ENCODE measurements at regions not wholly inside any gene's neighbourhood (a gene's known extent, or its start where the extent isn't known, plus 50 kb on each side); places are given as distances from the start of the nearest gene placed in this dataset.

GRCh38 chr9:89845321-89845720 lies 240.5 kb downstream of the GADD45G start:
- H3K27ac Mint-ChIP-seq (ENCODE audit: unreplicated experiment): no peak overlapping the region
- H3K9me3 ChIP-seq: no peaks in the 10 kb centered on the region
- BruUV-seq (replicated peaks): no TSS peak
- H3K4me3 ChIP-seq (ENCODE audit: low read depth, low read length): no peak overlapping the region
- no peaks in the 10 kb centered on the region for H3K4me1 ChIP-seq
- H3K36me3 ChIP-seq (ENCODE audit: control insufficient read depth, insufficient read depth, low read length): no peaks in the 10 kb centered on the region
- CTCF ChIA-PET: no interaction called here
- no peaks in the 10 kb centered on the region for H3K36me3 Mint-ChIP-seq (ENCODE audit: insufficient read depth, unreplicated experiment)
- no peaks in the 10 kb centered on the region for H3K9me3 Mint-ChIP-seq (ENCODE audit: unreplicated experiment)
- no peak for TF ChIP-seq CTCF (IDR thresholded peaks at IDR 0.05; ENCODE audit: insufficient read depth in 1 of 2, low read depth in 1 of 2, low read length in 1 of 2, severe bottlenecking in 1 of 2, unreplicated experiment in 1 of 2)
- peaks cover 6% of the 10 kb centered on the region for H3K4me1 Mint-ChIP-seq (ENCODE audit: low read depth, unreplicated experiment)
- no peaks in the 10 kb centered on the region for H3K27me3 Mint-ChIP-seq (ENCODE audit: insufficient read depth, unreplicated experiment)
- POLR2A ChIA-PET: no interaction called here
- no peaks in the 10 kb centered on the region for H3K27me3 ChIP-seq (replicated peaks; ENCODE audit: control insufficient read depth, insufficient read depth, low read length)
- intact Hi-C loops (cut with micrococcal nuclease; ENCODE audit: unreplicated experiment): no loop called here
- no peak for DNase-seq
- no peak overlapping the region for H3K4me3 Mint-ChIP-seq (ENCODE audit: unreplicated experiment)

DNA sequence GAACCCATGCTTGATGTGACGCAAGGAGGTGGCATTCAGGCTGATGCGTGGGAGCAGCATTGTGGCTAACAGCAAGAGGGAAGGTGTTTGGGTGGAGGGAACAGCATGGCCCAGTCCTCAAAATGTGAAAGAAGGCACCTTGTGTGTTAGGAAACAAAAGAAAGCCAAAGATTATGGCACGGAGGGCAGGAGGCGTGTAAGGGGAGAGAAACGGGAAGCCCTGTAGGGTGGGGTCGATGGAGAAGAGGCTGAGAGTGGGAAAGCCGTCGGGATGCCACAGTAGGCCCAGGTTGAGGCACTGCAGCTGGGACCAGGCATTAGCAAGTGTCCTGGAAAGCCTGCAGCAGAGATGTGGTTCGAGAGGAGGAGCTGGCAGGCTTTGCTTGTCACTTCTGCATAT lies 241.1 kb downstream of the GADD45G start:
- POLR2A ChIA-PET: no interaction called here
- H3K27ac Mint-ChIP-seq (ENCODE audit: unreplicated experiment): no peak overlapping the region
- H3K27me3 ChIP-seq (replicated peaks; ENCODE audit: control insufficient read depth, insufficient read depth, low read length): no peaks in the 10 kb centered on the region
- CTCF ChIA-PET: no interaction called here
- H3K27me3 Mint-ChIP-seq (ENCODE audit: insufficient read depth, unreplicated experiment): peaks cover under 1% of the 10 kb centered on the region
- no peak for DNase-seq
- H3K9me3 Mint-ChIP-seq (ENCODE audit: unreplicated experiment): no peaks in the 10 kb centered on the region
- H3K4me1 Mint-ChIP-seq (ENCODE audit: low read depth, unreplicated experiment): peaks cover 6% of the 10 kb centered on the region
- H3K4me3 Mint-ChIP-seq (ENCODE audit: unreplicated experiment): no peak overlapping the region
- intact Hi-C loops (cut with micrococcal nuclease; ENCODE audit: unreplicated experiment): no loop called here
- TF ChIP-seq CTCF (IDR thresholded peaks at IDR 0.05; ENCODE audit: insufficient read depth in 1 of 2, low read depth in 1 of 2, low read length in 1 of 2, severe bottlenecking in 1 of 2, unreplicated experiment in 1 of 2): no peak
- no peaks in the 10 kb centered on the region for H3K4me1 ChIP-seq
- no peaks in the 10 kb centered on the region for H3K36me3 Mint-ChIP-seq (ENCODE audit: insufficient read depth, unreplicated experiment)
- no peak overlapping the region for H3K4me3 ChIP-seq (ENCODE audit: low read depth, low read length)
- BruUV-seq (replicated peaks): no TSS peak
- H3K9me3 ChIP-seq: no peaks in the 10 kb centered on the region
- no peaks in the 10 kb centered on the region for H3K36me3 ChIP-seq (ENCODE audit: control insufficient read depth, insufficient read depth, low read length)

DNA sequence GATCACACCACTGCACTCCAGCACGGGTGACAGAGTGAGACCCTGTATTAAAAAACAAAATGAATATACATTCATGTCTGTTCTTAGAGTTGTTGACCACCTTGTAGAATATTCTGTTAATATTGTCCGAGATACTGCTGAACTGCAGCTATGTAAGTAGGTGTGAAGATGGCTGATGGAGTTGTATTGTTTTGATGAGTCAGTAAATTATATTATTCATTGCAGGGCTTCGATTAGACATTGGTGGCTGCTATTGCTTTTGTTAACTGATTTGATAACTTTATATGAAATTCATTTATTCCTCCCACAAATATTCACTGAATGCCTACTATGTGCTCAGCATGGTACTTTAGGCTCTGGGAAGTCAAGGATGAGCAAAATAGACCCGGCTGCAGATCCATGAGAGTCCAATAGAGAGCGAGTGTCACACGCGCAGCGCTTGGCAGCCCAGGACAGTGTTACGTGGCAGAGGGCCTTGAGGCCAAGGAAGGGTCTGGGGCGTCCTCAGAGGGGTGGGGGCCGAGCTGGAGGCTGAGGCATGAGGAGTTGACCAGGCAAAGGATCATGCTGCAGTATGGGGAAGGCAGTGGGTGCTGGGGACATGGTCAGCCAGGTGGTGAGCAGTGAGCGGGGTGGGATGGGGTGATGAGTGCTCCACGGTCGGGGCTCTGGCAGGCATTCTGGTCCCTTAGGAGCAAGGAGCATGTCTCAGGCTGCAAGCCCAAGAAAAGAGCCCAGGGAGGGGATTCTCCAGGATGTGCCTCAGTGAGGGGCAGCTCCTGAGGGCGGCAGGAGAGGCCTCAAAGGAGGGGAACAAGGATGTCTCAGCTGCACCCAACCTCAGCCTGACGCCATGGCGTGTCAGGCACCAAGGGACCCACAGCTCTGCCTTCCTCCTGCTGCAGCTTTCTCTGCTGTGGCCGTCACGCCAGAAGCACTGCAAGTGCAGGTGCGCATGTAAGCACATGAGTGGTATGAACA lies 243.5 kb downstream of the GADD45G start:
- Mint-ChIP-seq H3K27me3 (ENCODE audit: insufficient read depth, unreplicated experiment) (peaks cover 4% of the 10 kb centered on the region), H3K36me3 (ENCODE audit: insufficient read depth, unreplicated experiment) (no peaks in the 10 kb centered on the region), H3K4me1 (ENCODE audit: low read depth, unreplicated experiment) (no peaks in the 10 kb centered on the region), H3K27ac (ENCODE audit: unreplicated experiment) (no peak overlapping the region), H3K4me3 (ENCODE audit: unreplicated experiment) (no peak overlapping the region), H3K9me3 (ENCODE audit: unreplicated experiment) (no peaks in the 10 kb centered on the region)
- no TSS peak for BruUV-seq (replicated peaks)
- H3K36me3 ChIP-seq (ENCODE audit: control insufficient read depth, insufficient read depth, low read length): no peaks in the 10 kb centered on the region
- H3K4me3 ChIP-seq (ENCODE audit: low read depth, low read length): no peak overlapping the region
- no peaks in the 10 kb centered on the region for H3K4me1 ChIP-seq
- no peak for TF ChIP-seq CTCF (IDR thresholded peaks at IDR 0.05; ENCODE audit: insufficient read depth in 1 of 2, low read depth in 1 of 2, low read length in 1 of 2, severe bottlenecking in 1 of 2, unreplicated experiment in 1 of 2)
- H3K27me3 ChIP-seq (replicated peaks; ENCODE audit: control insufficient read depth, insufficient read depth, low read length): no peaks in the 10 kb centered on the region
- no peak for DNase-seq
- no peaks in the 10 kb centered on the region for H3K9me3 ChIP-seq
- intact Hi-C loops (cut with micrococcal nuclease; ENCODE audit: unreplicated experiment): no loop called here
- ChIA-PET POLR2A (no interaction called here), CTCF (no interaction called here)

Measured in Caco-2 (cell line).